Activated T-helper 1 cell treated with Interleukin-2 at 50 U/mL for 16 hours (primary cell): ENCODE measurements at regions not wholly inside any gene's neighbourhood (a gene's known extent, or its start where the extent isn't known, plus 50 kb on each side); places are given as distances from the start of the nearest gene placed in this dataset.

Experiments used
- DNase-seq: peaks from one replicate; pipeline ENCODE4 v3.0.0-alpha.2; 2020; ENCODE audit warnings: low read depth

DNA sequence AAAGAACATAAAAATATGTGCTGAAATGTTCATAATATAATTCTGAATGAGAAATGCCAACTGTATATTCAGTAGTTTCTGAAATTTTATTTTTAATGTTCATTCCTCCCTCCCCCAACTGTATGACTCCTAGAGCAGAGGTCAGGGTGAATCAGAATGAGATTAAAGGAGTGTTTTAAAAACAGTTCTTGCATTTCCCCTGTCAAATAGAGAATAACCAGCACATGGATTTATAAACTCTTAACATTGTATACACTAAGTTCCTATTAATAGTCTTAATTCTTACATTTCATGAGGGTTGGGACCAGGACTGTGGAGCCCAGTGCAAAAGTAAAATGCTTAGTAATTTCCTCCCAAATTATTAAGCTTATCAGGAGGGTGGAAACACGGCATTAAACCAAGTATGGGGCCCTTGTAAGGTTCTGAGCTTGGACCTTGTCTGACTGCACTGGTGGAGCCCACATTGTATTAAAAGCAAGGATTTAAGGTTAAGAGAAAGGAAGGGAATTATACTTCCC, 474.6 kb upstream of the RAG2 start:
- DNase-seq, result no peak

DNA sequence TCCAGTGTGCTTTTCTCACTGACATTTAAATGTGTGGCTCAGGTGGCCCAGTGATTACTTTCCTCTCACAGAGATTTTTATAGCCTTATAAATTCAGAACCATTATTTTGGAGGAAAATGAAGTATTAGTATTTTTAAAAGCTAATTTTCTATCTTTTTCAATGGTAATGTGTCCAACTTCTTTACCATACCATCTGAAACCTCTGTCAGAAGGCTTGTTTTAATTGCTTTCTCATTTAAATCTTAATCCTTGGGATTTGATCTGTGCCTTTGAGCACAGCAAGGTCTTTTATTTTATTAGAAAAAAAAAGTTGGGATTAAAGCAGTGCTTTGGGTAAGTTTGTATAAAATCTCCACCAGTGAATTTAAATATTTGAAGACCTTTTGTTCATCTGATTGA, 452.3 kb upstream of the RAG2 start:
- no peak for DNase-seq

DNA sequence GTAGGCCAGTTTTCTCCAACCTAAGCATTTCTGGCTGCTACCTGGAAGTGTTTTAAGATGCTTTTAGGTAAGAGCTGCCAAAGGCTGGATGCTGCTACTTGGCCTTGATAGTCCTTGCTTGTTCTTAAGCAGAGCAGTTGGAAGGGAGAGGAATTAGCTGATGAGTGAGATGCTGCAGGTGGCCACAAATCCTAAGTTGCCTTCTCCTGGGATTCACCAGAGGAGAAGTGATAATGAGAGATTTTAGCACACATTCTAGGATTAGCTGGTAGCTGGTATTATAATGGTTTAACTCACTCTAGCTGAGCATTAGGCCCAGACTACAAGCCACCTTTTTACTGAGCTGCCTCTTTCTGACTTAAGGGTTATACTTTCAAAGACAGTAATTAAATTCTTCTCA, 442.9 kb upstream of the RAG2 start:
- no peak for DNase-seq

DNA sequence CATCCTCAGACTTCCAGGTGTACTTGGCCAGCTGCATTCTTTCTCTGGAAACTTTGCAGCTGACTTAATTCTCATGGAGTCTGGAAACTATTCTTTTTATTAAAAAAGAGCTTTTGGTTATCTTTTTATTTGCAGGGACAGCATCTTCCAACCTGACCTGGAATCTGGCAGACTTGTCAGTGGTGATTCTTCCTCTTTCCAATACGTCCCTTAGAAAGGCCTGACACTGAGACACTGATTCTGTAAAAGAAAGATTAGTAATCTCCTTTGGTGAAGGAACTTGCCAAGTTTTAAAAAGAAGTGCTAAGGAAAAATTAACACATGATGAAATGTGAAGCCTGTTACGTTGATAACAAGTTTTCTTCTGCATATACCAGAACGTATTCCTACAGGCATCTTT, 440.9 kb upstream of the RAG2 start:
- no peak for DNase-seq

DNA sequence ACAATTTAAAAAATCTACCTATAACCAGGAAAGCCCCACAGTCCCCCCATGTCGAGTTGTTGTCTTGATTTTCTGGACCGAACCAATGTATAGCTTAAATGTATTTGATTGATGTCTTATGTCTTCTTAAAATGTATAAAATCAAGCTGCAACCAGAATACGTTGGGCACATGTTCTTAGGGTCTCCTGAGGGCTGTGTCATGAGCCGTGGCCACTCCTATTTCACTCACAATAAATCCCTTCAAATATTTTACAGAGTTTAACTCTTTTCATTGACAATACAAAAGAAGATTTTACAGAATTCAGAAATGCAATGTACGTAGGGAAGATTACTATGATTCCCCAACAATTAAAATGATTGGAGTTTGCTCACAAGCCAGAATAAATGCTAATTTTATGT, 428.7 kb upstream of the RAG2 start:
- DNase-seq, result no peak

DNA sequence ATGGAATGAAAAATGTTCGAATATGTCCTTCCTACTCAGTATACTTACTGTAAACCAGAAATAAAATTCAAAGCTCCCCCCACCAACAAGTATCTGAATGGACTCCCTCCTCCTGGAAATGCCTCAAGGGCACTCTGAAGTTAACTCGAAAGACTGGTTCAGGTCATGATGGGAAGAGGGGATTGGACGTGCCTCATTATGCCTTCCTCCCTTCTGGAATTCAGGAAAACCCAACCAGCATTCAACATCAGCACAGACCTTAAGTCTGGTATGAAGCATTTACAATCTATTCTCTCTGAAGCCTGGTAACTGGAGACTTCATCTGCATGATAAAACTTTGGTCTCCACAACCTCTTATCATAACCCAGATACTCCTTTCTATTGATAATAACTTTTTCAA, 428.3 kb upstream of the RAG2 start:
- no peak for DNase-seq

DNA sequence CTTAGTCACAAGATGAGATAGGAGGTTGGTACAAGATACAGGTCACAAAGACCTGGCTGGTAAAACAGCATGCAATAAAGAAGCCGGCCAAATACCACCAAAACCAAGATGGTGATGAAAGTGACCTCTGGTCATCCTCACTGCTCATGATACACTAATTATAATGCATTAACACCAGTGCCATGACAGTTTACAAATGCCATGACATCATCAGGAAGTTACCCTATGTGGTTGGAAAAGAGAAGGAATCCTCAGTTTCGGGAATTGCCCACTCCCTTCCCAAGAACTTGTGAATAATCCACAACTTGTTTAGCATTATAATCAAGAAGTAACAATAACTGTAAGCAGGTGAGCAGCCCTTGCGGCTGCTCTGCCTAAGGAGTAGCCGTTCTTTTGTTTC, 408.5 kb upstream of the RAG2 start:
- DNase-seq, result no peak

DNA sequence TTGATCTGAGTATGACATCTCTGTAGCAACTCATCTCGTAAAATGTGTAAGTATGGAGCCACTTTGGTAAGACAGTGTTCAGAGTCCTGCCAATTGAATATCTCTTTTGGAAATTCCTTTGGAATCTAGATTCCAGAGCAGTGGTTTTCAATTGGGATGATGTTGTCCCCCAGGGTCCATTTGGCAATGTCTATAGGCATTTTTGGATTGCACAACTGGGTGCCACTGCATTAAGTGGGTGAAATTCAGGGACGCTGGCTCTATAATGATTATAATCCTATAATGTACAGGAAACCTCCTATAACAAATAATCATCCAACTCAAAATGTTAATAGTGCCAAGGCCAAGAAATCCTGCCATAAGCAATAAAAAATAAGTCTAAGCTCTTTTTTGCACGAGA, 404.8 kb upstream of the RAG2 start:
- no peak for DNase-seq

DNA sequence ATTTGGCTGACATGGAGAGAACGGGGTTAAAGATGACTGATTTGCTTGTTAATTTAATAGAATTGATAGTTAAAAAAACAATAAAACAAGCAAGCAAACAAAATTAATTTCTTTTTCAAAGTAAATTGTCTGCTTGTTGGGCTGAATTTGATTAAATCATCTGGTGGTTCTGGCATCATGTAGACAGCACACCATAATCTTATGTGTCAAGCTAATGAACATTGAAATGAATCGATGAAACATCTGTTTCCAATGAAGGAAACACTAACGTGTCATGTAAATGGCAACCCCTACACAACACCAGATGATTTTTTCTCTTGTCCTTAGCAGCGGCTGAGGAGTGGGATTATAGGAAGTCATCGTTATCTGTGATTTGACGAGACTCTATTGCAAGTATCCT, 399.6 kb upstream of the RAG2 start:
- DNase-seq, result no peak

DNA sequence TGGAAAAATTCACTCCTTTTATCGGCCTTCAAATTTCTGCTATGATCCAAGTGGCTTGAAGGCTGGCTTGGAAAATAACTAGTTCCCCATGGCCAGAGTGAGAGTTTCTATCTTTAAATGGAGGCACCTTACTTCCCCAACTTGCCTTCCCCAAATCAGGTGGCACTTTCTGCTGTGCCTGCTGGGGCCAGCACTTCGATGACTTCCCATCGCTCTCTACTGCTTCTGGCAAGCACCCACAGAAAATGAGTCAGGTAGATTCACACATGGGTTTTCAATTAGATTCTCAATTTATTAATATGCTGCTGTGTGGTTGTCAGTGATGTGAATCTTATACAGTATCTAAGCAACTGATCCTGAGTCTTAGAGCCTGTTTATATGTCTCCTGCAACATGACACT, 398.8 kb upstream of the RAG2 start:
- no peak for DNase-seq

DNA sequence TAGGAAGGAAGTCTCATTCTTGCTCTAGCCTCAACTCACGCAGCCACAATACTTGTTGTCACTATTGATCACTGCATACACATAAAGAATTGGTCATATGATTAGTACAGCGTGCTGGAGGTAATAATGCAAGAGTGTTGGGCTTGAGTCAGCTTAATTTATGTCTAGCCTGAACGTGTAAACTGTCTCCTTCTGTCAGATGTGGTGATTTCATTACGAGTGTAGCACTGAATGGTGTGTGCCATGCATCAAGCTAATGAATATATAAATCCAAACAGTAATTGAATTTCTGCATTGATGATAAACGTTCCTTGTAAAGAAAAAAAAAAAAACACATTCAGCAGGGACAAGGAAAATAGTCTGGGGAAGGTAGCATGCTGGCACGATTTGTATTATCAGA, 396.2 kb upstream of the RAG2 start:
- no peak for DNase-seq

DNA sequence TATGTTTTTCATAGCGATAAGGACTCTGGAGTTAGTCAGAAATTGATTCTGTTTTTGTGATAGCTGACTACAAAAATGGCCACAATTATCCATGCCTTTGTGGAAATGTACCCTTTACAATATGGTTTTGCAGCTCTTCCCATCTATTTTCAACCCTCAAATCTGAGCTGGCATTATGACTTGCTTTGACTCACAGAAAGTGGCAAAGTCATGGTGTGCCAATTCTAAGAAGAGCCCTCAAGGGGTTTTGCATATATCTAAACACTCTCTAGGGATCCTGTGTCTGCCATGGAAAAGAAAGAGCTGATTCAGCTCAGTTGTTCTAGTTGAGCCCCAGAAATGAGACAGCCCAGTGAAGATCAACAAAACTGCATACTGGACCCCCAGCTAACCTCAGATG, 390.5 kb upstream of the RAG2 start:
- no peak for DNase-seq

DNA sequence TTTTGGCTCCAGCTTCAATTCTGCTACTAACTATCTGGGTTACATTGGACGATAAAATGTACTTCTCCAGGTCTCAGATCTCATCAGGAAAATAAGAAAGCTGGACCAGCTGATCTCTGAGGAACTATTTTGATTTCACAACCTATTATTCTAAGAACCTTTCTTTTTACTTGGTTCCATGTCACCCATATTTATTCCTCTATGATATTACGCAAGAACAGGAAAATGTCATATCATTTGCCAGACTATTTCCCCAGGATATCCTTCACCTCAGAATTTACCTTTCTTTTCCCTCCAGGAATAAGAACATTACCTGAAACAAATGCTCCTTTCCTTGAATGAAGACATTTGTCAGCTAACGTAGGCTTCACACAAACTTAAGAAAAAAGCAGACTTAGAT, 387.5 kb upstream of the RAG2 start:
- no peak for DNase-seq

DNA sequence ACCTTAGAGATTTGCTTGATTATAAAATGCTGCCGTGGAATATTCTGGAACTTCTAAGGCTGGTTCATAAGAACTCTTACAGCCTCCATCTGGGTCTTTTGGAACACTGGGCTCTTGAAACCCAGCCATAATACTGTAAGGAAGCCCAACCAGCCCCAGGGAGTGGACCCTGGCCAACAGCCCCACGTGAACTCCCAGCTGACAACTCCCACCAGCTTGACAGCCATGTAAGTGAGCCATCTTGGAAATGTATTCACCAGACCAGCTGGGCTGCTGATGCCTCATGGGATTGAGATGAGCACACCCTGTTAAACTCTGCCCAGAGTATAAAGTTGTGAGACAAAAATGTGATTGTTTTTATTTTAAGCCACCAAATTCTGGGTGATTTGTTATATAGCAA, 378.7 kb upstream of the RAG2 start:
- no peak for DNase-seq

DNA sequence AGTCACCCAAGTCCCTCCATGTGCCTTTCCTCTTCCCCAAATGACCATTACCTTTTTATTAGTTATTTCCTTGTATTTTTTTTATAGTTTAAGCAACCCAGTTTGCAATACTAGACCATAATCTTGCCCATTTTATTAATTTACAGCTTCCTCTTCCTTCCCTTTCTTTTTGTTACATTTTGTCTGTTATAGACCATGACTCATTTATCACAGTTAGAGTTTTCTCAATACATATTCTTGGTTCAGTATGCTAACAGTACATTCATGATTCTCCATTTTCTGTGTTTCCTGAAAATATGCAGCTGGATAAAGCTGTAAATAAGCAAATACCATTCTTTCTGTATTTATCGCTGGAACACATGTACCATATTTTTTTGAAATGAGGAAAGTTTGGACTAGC, 376.7 kb upstream of the RAG2 start:
- no peak for DNase-seq

DNA sequence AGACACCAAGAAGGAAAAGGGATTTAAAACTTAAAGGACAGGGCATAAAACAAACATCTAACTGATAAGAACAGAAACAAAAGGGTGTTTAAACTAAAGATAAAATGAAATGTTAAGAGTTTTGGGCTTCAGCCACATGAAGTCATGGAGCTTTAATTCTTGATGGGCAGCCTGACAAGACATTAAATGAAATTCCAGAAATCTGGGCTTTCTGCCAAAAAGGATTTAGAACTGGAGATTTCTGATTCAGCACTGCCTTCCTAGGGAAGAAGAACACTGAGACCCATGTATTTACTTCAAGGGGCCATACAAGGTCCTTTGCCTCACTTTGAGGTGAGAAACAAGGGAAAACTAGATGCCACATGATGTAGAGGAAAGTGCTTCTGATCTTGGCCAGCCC, 355.9 kb upstream of the RAG2 start:
- DNase-seq, result no peak

DNA sequence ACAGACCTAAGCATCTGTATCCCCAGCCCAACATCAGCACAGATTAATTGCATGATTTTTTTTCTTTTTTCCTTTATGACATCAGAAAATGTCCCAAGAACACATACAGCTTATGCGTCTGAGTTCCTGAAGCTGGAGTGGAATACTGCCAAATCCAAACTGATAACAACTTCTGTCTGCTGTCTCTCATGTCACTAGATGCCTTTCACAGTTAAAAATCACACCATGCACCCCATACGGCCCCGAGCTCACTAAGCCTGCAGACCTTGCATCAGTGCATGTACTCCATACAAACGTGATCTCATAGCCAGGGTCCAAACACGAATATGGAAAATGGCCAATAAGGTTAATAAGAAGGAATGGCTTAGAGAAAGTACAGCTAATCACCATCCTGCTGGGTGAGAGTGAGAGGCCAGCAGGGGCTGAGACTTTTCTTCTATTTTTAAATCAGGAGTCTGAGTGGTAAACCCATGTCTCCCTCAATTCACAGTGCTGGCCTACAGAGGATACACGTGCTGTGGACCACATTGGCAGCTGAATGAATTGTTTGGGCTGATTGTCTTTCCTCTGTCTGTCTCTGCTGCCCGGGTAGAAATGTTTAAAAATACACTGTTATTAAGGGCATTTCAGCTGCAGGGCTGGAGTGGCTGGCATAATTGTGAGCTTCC, 350.6 kb upstream of the RAG2 start:
- DNase-seq, result no peak

DNA sequence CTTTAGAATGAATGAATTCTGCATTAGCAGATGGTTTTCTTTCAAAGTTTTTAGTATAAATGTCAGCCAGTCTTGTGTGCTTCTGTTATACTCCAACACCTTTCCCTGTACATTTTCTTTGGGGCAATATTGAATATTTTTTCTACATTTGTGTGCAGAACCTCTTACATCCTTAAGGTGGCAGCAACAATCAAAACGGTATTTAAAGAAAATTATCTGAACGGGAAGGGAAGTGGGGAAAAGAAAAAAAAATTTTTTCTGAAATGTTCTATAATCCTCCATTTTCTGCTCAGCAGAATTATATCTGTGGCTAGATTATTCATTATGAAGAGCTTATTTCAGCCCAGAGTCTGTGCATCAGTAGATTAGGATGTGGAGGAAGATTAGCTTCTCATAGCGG, 347.3 kb upstream of the RAG2 start:
- DNase-seq, result no peak

DNA sequence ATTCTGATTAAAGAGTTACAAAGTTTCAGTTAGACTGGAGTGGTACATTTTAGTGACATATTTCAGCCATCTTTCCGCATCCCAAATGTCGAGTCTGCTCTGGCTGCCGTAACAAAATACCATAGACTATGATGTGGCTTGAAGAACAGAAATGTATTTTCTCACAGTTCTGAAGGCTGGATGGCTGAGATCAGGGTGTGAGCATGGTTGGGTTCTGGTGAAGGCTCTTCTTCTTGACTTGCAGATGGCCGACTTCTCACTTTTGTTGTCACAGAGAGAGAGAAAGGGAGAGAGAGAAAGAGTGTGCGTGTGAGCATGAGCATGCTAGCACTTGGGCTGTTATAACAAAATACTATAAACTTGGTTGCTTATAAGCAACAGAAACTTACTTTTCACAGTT, 335.4 kb upstream of the RAG2 start:
- DNase-seq, result no peak

DNA sequence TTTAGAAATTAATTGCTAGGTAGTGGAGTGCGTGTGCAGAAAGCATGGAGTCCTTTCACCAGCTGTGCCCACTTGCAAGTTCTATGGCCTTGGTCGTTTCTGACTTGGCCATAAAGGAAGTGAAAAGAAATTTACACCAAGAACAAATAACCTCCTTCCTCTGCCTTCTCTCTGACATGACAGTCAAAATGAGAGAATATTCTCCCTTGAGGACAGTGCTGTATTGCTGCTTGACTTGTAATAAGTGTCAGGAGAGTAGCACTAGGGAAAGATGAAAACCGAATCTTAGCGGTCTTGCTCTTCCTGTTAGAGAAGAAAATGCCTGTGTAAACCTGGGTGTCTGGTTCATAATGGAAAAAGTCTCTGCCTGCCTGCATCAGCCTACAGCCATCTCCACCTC, 333.1 kb upstream of the RAG2 start:
- DNase-seq, result no peak

DNA sequence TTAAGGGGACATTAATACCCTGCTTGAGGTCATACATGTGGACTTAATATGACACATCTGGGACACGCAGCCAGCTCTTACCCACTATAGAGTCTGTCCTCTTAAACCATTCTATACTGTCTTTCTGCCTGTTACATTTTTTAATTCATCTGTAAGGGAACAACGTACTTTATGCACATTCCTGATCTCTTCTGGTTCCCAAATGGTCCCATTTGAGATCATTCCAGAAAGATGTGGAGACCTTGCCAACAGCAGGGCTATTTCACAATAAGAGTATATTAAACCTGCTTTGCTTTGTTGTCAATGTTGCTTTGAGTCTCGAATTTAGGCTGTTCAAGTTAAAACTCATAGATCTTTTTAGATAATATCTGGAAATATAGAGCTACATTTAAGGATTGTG, 332.2 kb upstream of the RAG2 start:
- no peak for DNase-seq

DNA sequence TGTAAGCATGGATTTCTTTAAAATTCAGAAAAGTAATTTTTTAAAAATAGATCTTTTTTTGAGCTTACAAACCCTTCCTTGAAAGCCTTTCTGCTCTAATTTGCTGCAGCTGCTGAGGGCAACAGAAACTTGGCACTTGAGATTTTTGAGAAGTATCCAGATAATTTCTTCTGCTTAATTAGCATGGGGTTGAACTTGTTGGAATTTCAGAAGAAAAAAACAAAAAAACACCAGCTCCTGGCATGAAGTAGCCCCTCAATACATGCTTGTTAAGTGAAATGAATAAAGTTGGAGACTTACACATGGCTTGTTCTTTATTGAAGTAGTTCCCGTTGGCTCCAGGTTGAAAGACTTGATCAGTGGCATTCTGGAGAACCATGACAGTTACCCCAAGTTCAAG, 331.4 kb upstream of the RAG2 start:
- DNase-seq, result no peak

DNA sequence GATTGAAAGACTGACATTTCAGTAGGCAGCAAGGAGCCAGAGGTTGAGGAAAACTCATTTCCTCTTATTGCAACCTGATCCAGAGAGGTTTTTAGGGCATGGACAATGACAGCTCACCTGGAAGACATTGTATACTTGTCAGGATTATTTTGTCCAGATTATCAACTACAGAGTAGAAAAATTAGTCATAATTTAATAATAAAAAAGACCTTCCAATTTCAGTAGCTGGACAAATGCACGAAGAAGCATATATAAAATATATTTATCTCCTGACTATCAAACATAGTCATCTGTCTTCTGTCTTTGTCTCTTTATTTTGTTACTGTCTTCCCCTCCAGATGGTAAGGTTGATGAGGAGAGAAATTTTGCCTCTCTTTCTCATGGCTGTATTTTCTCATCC, 330.6 kb upstream of the RAG2 start:
- no peak for DNase-seq

DNA sequence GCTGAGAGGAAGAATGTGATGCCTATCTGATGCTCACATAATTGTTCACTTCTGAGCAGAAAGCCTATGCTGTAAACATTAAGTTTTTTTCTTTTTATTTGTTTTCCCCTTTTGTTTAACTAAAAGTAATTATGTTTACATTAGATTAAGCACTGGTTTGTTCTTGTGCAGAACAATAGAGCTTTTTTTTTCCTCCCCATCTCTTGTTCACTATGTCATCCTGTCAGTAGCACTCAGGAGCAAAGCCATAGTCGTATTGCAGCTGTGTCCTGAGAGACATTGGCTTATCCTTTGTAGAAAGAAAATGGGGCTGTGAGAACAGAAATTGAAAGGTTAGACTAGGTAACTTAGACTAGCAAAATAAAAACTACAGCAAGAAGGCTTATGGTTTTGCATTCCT, 301.8 kb upstream of the RAG2 start:
- no peak for DNase-seq

DNA sequence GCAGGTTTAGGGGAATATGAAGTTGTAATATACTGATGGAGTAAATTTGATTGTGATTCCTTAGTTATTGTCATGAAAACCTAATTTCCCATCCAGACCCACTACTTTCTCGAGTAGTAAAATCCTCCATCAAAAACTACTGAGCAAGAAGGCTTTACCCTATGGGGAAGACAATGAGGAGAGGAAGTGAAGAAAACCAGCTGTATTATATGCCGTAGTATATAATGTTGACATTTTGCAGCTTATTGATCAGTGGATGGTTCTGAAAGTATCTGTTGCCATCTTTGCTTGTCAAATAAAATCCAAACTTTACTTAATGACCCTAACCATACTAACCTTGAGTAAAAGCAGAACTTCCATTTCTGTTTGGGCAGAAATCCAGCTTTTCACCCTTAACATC, 292.8 kb upstream of the RAG2 start:
- no peak for DNase-seq
